Uterus (tissue), 2 donors: ENCODE measurements at regions not wholly inside any gene's neighbourhood (a gene's known extent, or its start where the extent isn't known, plus 50 kb on each side); places are given as distances from the start of the nearest gene placed in this dataset.

Experiments used
- POLR2A ChIP-seq, 2 donors: fragments of 450-650 bp; IDR thresholded peaks; one replicate each; pipeline ENCODE4 v1.6.1; 2016; ENCODE audit warnings: antibody characterized with exemption in 2 of 2, mild to moderate bottlenecking in 1 of 2, moderate library complexity in 1 of 2
- TF ChIP-seq, protein P1 (sequence below), 4 experiments: fragments of 200-600 bp in 2 of 4; fragments of 450-650 bp in 2 of 4; sonication (generic) in 2 of 4; IDR thresholded peaks; one replicate each; pipeline ENCODE4 v1.5.1; 2016 to 2019; ENCODE audit warnings: antibody characterized with exemption in 4 of 4, mild to moderate bottlenecking in 2 of 4, moderate library complexity in 1 of 4

DNA sequence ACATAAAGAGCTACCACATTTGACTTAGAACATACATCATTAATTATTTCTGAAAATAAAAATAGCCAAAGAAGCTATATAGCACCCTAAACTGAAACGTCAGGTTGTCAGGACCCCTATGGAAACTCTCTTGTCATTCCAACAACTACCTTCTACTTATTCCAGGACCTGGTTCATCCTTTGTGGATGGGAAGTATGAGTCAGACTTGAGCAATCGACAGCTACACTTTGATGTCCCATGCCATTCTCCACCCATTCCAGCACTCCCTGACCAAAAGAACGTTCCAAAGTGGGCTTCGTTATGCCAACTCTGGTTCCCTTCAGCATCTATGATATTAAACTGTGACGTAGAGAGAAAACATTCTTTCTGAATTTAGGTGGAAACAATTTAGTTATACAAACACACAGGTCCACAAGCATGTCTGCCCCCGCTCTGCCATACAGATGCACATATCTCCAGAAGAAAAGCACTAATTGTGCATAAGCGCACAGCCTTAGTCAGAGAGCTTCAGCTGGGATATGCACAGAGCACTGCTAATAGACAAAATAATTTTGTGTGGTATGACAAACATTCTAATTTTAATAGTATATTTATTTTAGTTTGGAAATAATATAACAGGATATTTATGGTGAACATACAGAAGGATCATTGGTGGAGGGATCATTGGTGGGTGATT, 723.1 kb upstream of the B3GALT2 start:
- TF ChIP-seq, protein P1, sequence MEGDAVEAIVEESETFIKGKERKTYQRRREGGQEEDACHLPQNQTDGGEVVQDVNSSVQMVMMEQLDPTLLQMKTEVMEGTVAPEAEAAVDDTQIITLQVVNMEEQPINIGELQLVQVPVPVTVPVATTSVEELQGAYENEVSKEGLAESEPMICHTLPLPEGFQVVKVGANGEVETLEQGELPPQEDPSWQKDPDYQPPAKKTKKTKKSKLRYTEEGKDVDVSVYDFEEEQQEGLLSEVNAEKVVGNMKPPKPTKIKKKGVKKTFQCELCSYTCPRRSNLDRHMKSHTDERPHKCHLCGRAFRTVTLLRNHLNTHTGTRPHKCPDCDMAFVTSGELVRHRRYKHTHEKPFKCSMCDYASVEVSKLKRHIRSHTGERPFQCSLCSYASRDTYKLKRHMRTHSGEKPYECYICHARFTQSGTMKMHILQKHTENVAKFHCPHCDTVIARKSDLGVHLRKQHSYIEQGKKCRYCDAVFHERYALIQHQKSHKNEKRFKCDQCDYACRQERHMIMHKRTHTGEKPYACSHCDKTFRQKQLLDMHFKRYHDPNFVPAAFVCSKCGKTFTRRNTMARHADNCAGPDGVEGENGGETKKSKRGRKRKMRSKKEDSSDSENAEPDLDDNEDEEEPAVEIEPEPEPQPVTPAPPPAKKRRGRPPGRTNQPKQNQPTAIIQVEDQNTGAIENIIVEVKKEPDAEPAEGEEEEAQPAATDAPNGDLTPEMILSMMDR (IDR thresholded peaks at IDR 0.05), result no peak
- TF ChIP-seq POLR2A (IDR thresholded peaks at IDR 0.05), result no peak
